Upper lobe of right lung (tissue), 1 donor: ENCODE measurements at regions not wholly inside any gene's neighbourhood (a gene's known extent, or its start where the extent isn't known, plus 50 kb on each side); places are given as distances from the start of the nearest gene placed in this dataset.
A peak's percentile ranks its signal among the peaks of the same experiment; 100 is the strongest.

ENCODE experiments used
- ATAC-seq: fragments of 200-7000 bp; cut with Tn5 transposase; one replicate; pipeline ENCODE4 v1.9.1; 2020; ENCODE audit warnings: mild to moderate bottlenecking, moderate library complexity
- DNase-seq: peaks from one replicate; pipeline ENCODE4 v3.0.0-alpha.2; 2020
- H3K27ac ChIP-seq: fragments of 200-600 bp; one replicate; pipeline ENCODE4 v1.8.0; 2022
- H3K27me3 ChIP-seq: fragments of 200-600 bp; one replicate; pipeline ENCODE4 v1.8.0; 2022; ENCODE audit warnings: mild to moderate bottlenecking
- H3K36me3 ChIP-seq: fragments of 200-600 bp; one replicate; pipeline ENCODE4 v1.8.0; 2022
- H3K4me1 ChIP-seq: fragments of 200-600 bp; one replicate; pipeline ENCODE4 v1.8.0; 2022
- H3K4me3 ChIP-seq: fragments of 200-600 bp; one replicate; pipeline ENCODE4 v1.8.0; 2022; ENCODE audit warnings: mild to moderate bottlenecking
- H3K9me3 ChIP-seq: fragments of 200-600 bp; one replicate; pipeline ENCODE4 v1.8.0; 2022
- CTCF ChIP-seq: fragments of 200-600 bp; IDR thresholded peaks from one replicate; pipeline ENCODE4 v1.8.0; 2022; ENCODE audit warnings: antibody characterized with exemption
- intact Hi-C: fragments of 100-400 bp; cut with DNase I; formaldehyde crosslinking; loops from one replicate; pipeline ENCODE4 v1.11.0; 2022
- donor health status: DM: no; HTN: yes; CAD: no; lungs with severe emphysema.

DNA sequence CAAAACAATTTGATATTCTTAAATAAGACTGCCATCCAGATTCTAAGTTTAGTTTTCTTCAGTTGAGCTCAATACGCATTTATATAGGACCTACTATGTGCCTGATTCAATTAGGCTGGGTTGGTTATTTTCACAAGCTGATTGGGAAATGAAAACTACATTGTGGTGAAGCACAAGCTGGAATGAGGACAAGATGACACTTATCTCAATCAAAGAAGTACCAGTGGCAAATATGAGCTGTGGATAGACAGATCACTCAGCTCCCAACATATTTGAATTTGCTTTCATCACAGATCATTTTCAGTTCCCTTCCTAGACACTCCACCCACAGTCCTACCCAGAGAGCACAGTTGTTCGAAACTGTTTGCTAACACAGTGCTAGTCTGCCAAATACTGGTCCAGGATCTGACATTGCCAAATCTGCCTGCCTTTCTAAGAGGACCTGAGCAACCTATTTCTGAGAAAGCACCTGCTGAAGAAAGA, 74.7 kb downstream of the LLPH start:
- DNase-seq (no peak), ATAC-seq (peak; percentile 54)
- intact Hi-C loops: no loop called here
- Histone ChIP-seq H3K36me3 (no peaks in the 10 kb centered on the region), H3K9me3 (no peaks in the 10 kb centered on the region), H3K4me3 (no peak overlapping the region), H3K27me3 (peaks cover 4% of the 10 kb centered on the region), H3K27ac (no peak overlapping the region), H3K4me1 (no peaks in the 10 kb centered on the region)
- no peak for TF ChIP-seq CTCF

GRCh38 chr12:66052988-66053615, 77.4 kb downstream of the LLPH start:
- intact Hi-C loops: no loop called here
- H3K9me3 ChIP-seq: no peaks in the 10 kb centered on the region
- no peaks in the 10 kb centered on the region for H3K36me3 ChIP-seq

DNA sequence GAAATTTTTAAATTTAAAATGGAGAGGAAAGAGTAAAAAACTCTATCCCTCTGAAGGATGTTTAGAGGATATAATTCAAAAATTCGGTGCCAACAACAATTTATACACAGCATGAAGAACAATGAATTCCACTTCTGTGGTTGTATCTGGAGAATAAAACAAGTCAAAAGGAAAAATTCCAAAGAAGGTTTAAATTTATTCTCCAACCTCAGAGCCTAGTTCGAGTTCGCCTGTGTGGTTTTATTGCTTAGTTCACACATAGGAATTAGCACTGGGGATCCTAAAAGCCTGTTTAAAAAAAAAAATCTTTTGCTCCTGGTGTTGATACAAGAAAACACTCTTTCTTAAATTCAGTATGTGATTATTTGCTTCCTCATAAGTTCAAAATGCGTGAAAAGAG, 79.2 kb downstream of the LLPH start:
- DNase-seq (no peak), ATAC-seq (no peak)
- intact Hi-C loops: no loop called here
- no peak for TF ChIP-seq CTCF
- H3K27ac ChIP-seq: no peak overlapping the region
- no peaks in the 10 kb centered on the region for H3K36me3 ChIP-seq
- no peaks in the 10 kb centered on the region for H3K9me3 ChIP-seq
- H3K4me3 ChIP-seq: no peak overlapping the region
- peaks cover 8% of the 10 kb centered on the region for H3K27me3 ChIP-seq
- H3K4me1 ChIP-seq: no peaks in the 10 kb centered on the region

More at GRCh38 chr12:66052988-66053615, 77.4 kb downstream of the LLPH start:
- Histone ChIP-seq H3K27ac (no peak overlapping the region), H3K27me3 (peaks cover 8% of the 10 kb centered on the region), H3K4me1 (no peaks in the 10 kb centered on the region), H3K4me3 (no peak overlapping the region)
- no peak for TF ChIP-seq CTCF
- ATAC-seq: no peak
- DNase-seq: no peak

GRCh38 chr12:66050610-66051009, 79.9 kb downstream of the LLPH start:
- DNase-seq (no peak), ATAC-seq (no peak)
- H3K9me3 ChIP-seq: no peaks in the 10 kb centered on the region
- no peak for TF ChIP-seq CTCF
- H3K36me3 ChIP-seq: no peaks in the 10 kb centered on the region
- H3K27ac ChIP-seq: no peak overlapping the region
- no peaks in the 10 kb centered on the region for H3K4me1 ChIP-seq
- peaks cover 8% of the 10 kb centered on the region for H3K27me3 ChIP-seq
- intact Hi-C loops: no loop called here
- no peak overlapping the region for H3K4me3 ChIP-seq

DNA sequence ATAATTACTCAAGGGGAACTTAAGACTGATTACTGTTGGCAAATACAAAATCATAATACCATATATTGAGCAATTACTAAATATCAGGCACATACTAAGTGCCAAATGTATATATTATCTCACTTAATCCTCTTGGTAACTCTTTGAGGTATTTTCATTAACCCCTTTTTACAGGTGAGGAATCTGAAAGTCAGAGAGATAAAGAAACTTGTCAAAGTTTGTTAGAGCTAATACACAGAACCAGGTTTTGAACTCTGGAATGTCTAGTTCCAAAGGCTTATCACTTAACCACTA, 80.3 kb downstream of the LLPH start:
- ATAC-seq (no peak), DNase-seq (no peak)
- intact Hi-C loops: no loop called here
- TF ChIP-seq CTCF: no peak
- Histone ChIP-seq H3K36me3 (no peaks in the 10 kb centered on the region), H3K4me3 (no peak overlapping the region), H3K9me3 (no peaks in the 10 kb centered on the region), H3K27ac (no peak overlapping the region), H3K4me1 (no peaks in the 10 kb centered on the region), H3K27me3 (peaks cover 8% of the 10 kb centered on the region)
